HUDEP-2 (cell line): ENCODE measurements at regions not wholly inside any gene's neighbourhood (a gene's known extent, or its start where the extent isn't known, plus 50 kb on each side); places are given as distances from the start of the nearest gene placed in this dataset.
A peak's percentile ranks its signal among the peaks of the same experiment; 100 is the strongest.

Experiments
- DNase-seq, 76 experiments: peaks; one replicate each; lab custom pipeline; 2025; ENCODE audit not compliant: unreplicated experiment in 76 of 76; lab: John Stamatoyannopoulos, UW

DNA sequence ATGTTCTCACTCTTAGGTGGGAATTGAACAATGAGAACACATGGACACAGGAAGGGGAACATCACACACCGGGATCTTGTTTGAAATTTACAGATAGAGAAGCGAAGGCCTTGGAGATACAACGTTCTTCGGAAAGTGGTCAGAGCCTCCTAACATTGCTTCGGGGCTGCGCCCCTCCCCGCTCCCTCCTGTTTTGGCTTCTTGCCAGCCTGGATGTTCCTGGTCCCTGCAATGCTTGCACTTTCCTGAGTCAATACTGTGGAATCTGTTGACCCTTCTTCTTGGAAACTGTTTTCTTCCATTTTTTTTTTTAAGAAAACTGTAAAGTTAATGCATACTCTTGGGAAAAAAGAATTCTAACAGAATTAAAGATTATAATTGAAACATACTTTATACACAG lies 360.8 kb downstream of the SOCS6 start:
- no peak for DNase-seq

DNA sequence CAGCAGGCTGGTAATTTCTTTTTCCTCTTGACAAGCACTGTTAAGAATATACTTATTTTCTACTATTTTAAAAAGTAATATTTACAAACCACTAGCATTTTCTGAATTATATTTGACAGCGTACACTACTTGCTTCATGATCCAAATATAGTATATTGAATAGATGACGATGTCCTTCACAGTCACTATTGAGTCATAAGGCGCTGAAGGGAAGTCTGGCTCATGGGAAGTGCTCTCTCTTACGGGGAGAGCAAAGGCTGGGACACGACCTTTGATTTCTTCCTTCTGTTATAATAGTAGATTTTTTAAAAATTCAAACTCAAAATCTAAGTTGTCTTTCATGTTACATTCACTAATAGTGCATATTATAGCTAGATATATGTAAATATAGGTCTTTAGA lies 357.1 kb downstream of the SOCS6 start:
- no peak for DNase-seq

DNA sequence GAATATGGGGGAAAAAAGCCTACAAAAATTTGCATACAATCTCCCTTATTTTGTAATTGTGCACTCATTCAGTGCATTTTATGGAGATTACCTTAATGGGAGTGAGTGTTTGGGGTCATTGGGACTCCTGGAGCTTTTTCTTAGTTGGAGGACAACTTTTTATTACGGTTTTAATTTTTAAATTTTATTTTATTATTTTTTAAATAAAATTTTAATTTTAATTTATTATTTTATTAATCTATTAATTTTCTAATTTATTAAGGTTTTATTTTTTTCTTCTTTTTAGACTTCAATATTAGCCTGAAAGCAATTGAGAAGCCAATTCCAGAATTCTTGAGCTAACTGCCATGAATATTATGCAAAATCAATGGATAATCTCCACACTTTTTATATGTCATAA lies 355.0 kb downstream of the SOCS6 start:
- no peak for DNase-seq

DNA sequence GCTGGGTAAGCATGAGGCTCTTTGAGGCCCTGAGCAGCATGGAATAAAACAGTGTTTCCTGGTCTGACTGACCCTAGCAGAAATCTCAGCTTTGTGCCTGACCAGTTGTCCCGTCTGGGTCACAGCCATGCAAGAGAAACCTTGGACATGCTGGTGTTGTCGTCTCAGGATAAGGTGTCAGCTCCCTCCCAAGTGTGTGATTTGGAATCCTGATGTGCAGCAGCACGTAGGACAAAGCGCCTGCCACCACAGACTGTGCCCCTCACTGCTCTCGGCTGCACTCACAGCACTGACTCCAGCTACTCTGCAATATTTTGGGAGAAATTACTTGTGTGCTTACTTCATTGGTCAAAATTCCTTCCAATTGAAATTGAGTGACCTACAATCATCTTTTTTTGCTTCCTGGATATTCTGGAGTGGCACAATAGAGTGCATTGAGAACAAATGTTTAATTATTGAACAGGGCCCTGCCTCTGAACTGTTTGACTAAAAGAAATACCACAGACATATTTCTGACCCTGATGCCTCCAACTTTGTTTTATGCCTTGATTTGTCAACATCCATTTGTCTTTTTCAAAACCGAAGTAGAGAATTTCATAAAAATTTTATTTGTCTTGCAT lies 352.4 kb downstream of the SOCS6 start:
- no peak for DNase-seq

DNA sequence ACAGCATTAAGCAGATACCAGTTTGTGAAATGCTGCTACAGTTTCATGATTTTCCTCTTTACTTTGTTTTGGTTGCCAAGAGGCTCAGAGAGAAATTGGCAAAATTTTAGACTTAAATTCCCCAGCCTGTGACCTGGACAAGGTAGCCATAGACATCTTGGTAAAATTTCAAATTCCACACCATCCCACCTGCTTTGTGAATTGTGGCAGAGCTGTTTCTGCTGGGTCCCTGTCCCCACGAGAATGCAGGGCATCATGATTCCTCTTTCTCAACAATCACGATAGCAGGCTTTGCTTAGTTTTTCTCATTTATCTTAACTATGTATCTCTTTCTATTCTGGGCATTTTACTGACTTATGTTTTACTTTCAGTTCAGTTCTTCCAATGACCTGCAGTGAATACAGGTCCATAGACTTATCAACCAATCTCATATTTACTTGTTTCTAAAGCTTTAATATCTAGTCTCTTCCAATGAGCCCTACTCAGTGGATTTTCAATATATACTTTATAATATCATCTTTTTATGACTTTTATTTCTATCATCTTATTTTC lies 351.6 kb downstream of the SOCS6 start:
- DNase-seq: no peak

DNA sequence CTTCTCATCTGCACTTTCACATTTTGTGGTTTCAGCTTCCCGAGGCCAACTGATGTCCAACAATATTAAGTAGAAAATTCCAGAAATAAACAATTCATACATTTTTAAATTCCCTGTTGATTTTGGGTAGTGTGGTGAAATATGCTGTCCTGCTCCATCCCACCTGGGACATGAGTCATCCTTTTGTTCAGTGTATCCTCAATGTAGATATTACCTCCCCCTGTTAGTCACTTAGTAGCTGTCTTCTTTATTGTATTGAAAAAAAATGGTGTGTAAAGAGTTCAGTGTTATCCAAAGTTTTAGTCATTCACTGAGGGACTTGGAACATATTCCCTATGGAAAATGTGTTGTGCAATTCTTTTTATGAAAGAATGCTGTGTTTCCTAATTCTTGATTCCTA lies 348.1 kb downstream of the SOCS6 start:
- no peak for DNase-seq

DNA sequence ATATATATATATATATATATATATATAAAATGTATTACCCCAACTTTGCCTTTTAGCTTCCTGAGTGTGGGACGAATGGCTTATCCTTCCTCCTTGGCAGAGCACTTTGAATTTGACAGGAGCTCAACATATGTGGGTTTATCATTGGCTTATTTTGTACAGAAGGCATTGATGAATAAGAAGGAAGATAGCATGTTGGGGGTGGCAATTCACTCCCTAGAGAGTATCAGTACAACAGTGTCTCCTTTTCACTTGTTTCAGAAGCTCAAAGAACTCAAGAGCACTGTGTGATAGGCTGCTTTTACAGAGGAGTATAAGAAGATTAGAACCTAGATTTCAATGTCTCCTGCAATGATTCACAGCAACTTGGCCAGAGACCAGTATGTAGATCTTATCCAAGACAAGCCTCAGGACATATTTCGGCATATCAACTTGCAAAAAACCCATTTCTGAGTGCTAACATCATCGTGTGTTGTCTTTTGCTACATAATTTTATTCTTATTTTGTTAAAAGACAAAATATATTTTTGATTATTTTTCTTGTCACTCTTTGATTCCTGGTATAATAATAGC lies 345.8 kb downstream of the SOCS6 start:
- DNase-seq: peak in 43 of 76 experiments; percentile 0 to 81 (median 35)

DNA sequence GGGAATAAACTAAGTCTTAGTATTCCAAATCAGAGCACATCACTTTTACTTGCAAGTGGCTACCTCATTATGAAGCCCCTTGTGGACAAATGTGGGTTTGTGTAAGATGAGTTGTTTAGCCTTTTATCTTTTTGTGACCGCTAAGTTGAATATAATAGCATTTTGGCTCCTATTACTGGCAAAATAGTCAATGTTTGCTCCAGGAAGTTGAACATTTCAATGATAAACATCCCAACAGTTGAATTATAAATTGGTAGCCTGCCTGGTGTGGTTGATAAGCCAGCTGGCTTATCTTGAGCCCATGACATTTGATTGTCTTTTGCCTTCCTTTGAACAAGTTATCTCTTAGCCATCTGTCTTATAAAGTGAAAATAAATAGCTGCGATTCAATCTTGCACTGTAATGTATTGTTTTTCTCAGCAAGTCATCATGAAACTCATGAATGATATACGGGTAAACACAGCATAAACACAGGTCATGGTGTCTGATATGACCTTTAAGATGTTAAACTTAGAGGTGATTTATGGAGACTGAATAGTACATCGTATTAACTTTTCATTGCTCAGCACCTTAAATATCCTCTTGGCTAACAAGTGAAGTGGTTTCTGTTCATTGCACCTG lies 338.4 kb downstream of the SOCS6 start:
- DNase-seq: peak in 40 of 76 experiments; percentile 1 to 85 (median 36)

DNA sequence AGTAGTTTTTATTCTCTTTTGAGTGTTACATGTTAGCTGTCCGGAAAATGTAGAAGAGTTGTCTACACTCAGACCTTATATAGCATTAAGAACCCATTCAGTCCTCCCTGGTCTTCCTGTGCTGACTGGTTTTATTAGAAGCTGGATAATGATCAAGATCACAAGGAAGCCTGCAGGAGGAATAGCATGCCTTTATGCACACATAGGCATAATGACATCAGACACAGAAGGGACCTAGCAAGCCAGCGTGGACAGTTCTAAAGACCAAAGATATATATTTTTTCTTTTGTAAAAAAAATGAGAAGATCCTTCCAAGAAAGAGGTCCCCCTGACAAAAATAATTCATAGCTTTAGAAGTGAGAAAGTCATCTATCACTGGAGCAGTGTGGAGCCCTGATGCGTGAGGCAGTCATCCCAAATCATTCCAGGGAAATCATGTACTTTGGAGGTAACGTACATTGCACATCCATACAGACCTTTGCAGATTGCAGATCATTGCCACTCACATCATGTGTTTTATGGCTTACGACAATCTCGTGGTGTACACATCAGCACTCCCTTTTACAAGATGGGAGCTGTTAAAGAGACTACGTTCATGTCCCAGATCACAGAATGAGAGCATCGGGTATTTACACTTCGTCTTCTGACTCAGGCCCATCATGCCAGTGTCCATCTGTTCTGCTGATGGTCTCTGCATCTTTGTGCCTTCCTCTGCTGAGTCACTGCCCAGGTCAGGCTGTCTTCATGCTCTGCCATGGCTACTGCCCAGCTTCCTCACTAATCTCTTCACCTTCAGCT lies 334.0 kb downstream of the SOCS6 start:
- no peak for DNase-seq

DNA sequence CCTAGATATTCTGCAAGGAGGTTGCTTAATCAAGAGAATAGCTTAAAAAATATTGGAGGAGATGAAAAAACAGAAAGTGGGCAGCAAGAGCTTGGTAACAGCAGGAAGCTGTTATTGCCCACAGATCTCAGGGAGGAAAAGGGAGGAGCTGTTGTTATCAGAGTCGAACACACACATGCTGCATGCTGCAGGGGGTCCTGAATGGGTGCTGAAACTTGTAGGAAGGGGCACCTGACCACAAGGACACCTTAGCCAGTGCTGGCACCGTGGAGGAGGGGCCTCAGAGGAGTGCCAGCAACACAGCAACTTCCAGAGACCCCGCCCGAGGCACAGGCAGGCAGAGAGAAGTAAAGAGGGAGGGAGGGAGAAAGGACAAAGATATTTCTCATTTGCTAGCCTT lies 332.9 kb downstream of the SOCS6 start:
- DNase-seq: peak in 75 of 76 experiments; percentile 7 to 90 (median 61)

DNA sequence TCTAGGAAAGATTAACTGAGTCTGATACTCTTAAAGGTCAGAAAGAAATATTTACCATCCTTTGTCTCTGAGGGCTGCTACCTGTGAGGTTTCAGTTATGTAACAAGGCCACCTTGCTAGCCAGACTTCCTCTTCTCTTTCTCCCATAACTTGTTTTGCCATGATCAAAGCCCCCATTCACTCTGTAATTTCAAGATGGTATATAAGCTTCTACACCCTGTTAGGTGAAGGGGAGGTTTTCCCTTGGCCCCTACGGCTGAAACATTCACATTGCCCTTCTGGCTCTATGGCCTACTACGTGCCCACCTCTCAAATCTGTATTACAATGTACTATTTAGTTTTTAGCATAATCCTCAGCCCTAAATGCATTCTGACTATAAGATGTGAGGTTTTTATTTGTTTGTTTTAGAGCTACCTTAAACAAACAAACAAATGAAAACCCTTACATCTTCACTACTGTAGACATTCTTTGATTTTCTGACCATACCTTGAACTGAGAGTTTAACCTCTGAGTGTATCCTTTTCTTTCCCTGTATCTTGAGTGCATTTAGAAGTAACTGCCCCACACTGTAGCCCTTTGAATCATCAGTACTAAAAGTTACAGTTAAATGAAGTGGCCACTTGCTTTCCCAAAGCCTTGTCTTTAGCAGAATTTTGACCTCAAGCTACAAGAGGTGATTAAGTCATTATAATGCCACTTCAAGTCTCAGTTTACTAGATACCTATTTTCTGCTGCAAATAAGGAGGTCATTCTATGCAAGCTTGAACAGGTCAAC lies 332.2 kb downstream of the SOCS6 start:
- DNase-seq: peak in 5 of 76 experiments; percentile 8 to 66 (median 27)

DNA sequence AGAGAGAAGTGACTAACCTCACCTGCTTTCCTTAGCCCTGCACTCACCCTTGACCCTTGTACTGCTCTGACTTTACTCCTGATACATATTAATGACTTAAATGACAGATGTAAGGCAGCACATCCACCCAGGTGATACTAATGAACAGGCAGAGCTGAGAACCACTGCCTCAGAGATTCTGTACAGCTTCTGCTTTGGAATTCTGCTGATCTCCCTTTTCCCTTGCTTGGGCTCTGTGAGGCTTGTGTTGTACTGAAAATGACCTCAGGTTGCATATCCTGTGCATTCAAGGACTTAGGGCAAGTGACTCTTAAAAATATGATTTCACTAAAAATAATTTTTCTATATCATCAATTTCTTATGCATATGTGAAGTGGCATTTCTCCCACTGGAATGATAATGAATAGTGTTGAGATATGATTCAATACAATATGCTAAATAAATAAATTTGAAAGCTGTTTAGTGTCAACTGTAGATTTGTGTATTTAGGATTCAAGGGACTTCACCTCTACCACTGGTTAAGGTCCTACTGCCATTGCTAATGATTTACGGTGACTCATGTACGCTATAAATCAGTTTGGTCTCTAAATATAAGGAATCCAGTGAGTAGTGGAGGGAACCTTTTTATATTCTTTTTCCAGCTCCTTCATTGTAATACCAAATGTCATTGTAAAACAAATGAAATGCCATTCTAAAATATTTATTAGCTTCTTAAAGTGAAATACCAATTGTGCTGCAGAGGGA lies 328.3 kb downstream of the SOCS6 start:
- DNase-seq: no peak

DNA sequence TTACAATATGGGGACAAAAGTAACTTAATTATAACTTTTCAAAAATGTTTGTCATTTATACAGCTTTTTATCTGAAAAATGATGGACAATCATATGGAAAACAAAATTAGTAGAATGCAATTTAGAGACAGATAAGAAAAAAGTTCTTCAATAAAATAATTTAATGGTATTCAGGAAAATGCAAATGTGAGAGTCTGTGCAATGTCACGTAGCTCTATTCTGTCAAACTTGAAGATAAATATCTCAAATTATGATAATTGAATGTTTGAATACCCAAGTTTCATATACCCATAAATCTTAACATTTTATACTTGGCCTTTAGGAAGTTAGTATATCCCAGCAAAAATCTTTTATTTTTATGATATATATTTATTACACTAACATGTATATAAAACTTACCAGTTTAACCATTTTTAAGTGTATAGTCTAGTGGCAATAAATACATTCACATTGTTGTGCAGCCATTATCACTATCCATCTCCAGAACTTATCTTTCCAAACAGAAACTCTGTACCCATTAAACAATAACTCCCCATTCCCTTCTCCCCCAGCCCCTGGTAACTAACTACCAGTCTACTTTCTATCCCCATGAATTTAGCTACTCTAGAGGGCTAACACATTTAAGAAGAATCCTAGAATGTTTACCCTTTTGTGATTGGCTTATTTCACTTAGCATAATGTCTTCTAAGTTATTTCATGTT lies 311.5 kb downstream of the SOCS6 start:
- no peak for DNase-seq

DNA sequence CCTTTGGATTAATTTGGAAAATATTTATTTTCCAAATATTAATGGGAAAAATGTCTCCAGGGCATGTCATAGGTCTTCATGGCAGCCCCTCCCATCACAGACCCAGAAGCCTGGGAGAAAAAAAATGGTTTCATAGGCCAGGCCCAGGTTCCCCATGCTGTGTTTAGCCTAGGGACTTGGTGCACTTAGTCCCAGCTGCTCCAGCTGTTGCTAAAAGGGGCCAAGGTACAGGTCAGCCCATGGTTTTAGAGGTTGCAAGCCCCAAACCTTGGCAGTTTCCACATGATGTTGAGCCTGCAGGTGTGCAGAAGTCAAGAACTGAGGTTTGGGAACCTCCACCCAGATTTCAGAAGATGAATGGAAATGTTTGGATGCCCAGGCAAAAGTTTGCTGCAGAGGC lies 309.6 kb downstream of the SOCS6 start:
- no peak for DNase-seq

DNA sequence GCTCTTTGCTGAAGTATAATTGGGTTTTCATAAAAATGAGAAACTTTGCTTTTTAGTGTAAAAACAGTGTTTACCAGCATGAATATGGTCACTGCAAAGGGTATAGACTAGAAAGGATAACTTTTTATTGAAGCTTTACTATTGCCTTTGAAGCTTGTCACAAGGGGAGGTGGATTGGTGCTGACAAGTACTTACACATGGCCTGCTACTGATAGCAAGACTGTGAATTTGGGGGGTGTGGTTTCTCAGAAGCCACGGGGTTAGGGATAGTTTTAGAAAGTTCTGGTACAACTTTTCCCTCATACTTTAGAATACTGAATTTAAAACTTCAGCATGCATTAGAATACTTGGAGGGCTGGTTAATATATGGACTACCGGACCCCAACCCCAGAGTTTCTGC lies 294.1 kb downstream of the SOCS6 start:
- DNase-seq: peak in 51 of 76 experiments; percentile 1 to 77 (median 25)

DNA sequence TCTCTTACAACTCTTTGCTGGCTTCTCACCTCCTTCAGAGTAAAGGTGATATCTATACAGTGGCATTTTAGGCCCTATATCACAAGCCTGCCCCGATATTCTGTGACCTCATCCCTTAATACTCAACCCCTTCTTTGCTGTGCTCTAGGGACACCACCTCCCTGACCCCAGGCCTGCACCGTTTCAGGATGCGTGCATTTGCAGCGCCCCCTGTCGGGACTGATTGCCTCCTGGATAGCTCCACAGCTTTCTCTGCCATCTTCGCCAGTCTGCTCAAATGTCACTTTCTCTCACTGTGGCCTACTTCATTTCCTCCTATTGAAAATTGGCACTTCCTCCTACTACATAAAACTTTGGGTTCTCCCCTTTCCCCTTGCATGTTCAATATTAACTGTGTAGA lies 289.6 kb downstream of the SOCS6 start:
- peak in 10 of 76 experiments; percentile 0 to 29 (median 10) for DNase-seq

DNA sequence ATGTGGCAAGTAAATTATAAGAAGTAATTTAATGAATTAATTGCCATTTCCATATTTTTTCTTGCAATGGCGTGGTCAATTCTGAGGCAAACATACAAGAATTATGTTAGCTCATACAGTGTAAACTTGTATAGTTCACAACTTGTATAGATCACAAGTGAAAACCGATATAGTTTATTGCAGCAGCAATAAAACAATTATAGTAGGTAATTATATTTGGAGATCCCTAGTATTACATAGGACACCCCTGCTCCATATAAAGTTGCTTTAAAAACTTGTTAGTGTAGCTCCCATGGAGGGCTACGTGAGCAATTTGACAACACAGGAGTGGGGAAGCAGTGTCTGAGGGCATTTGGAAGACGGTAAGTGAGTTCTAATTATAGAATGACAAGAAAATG lies 288.2 kb downstream of the SOCS6 start:
- DNase-seq: no peak

DNA sequence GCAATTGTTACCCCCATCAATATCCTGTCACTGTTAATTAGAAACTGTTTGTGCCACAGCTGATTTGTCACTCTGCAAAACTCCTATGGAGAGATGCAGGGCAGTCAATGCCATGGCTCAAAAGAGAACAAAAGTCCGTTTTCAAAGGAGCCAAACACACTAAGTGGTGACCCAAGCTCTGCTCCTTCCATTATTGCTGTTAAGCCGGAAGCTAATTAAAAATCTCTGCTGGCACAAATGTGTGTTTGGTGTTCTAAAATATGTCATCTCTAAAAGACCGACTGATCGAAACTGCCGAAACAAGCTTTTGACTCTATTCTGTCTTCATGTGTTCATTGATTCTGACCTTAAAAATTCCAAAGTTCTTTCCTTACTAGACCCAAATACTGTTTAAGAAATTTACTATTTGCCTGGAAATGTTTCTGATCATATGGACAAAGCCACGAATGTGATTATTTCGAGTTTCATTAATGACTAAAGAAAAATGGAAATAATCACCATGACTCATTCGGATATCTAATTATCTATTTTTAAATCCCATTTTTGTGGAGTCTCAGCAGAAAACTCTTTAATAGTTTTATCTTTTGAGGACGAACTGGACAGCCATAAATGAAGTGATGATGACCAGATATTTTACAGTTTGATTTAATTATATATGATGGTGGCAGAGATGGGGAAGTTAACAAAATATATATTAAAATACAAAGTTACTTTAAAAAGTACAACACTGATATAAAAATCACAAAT lies 287.6 kb downstream of the SOCS6 start:
- no peak for DNase-seq
